ENCODE measurements at regions not wholly inside any gene's neighbourhood (a gene's known extent, or its start where the extent isn't known, plus 50 kb on each side); places are given as distances from the start of the nearest gene placed in this dataset.

GRCh38 chr2:2800001-2800400 lies 468.9 kb upstream of the MYT1L start:
- TF ChIP-seq CTCF (conservative IDR thresholded peaks at IDR 0.05 in 1 of 2, IDR thresholded peaks at IDR 0.05 in 1 of 2; ENCODE audit: low read depth in 1 of 2, low read length in 2 of 2) (no peak), EZH2 (IDR thresholded peaks at IDR 0.05; ENCODE audit: low read length, missing control alignments) (no peak)
- Histone ChIP-seq H3K27ac (ENCODE audit: insufficient read depth, low read length) (no peak overlapping the region), H3K36me3 (ENCODE audit: control insufficient read depth, insufficient read depth, low read length) (no peaks in the 10 kb centered on the region), H4K20me1 (ENCODE audit: control insufficient read depth, extremely low read depth, insufficient read depth, low read length) (no peaks in the 10 kb centered on the region), H3K4me2 (ENCODE audit: extremely low read depth, insufficient read depth, low read length) (no peak overlapping the region), H3K9me3 (ENCODE audit: control insufficient read depth, insufficient read depth, low read depth, low read length) (no peaks in the 10 kb centered on the region), H3K4me1 (ENCODE audit: control insufficient read depth, extremely low read depth, insufficient read depth, low read length) (no peaks in the 10 kb centered on the region), H2AFZ (ENCODE audit: low read length) (no peak overlapping the region), H3K79me2 (ENCODE audit: control insufficient read depth, insufficient read depth, low read length) (no peaks in the 10 kb centered on the region), H3K9ac (ENCODE audit: insufficient read depth, low read length) (no peak overlapping the region), H3K4me3 (replicated peaks in 1 of 4; ENCODE audit: control extremely low read depth in 1 of 4, insufficient read depth in 1 of 4, low read depth in 3 of 4, low read length in 4 of 4) (no peak overlapping the region), H3K27me3 (ENCODE audit: control insufficient read depth, insufficient read depth, low read length) (no peaks in the 10 kb centered on the region)
- no peak for DNase-seq (ENCODE audit: low read depth in 2 of 2)

DNA sequence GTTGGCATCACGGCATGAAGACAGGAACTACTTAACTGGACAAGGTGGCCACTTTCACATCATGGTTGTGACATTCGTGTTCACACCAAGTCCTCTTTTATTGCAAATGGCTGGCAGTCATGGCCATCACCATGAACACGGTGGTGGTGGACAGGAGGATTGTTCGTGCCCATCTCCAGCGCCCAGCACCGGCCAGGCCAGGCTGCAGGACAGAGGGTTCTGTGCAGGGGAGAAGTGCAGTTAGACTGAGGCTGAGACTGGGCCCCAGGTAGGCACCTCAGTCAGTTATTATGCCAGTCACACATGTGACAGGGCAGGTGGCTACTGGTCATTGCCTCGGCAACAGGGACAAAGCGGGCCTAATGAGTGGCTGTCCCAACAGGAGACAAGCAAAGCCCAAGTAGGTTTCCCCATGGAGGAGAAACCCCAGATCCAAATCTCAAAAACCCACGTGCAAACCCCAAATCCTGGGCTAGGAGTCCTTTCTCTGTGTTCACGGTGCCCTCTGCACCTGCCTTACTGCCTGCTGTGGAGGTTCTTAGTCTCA lies 468.1 kb upstream of the MYT1L start:
- no peak overlapping the region for H3K9ac ChIP-seq (ENCODE audit: insufficient read depth, low read length)
- no peaks in the 10 kb centered on the region for H3K36me3 ChIP-seq (ENCODE audit: control insufficient read depth, insufficient read depth, low read length)
- H3K27me3 ChIP-seq (ENCODE audit: control insufficient read depth, insufficient read depth, low read length): no peaks in the 10 kb centered on the region
- H3K4me2 ChIP-seq (ENCODE audit: extremely low read depth, insufficient read depth, low read length): no peak overlapping the region
- H3K9me3 ChIP-seq (ENCODE audit: control insufficient read depth, insufficient read depth, low read depth, low read length): no peaks in the 10 kb centered on the region
- H3K4me3 ChIP-seq (replicated peaks in 1 of 4; ENCODE audit: control extremely low read depth in 1 of 4, insufficient read depth in 1 of 4, low read depth in 3 of 4, low read length in 4 of 4): no peak overlapping the region
- TF ChIP-seq EZH2 (IDR thresholded peaks at IDR 0.05; ENCODE audit: low read length, missing control alignments): no peak
- TF ChIP-seq CTCF (conservative IDR thresholded peaks at IDR 0.05 in 1 of 2, IDR thresholded peaks at IDR 0.05 in 1 of 2; ENCODE audit: low read depth in 1 of 2, low read length in 2 of 2): no peak
- no peaks in the 10 kb centered on the region for H4K20me1 ChIP-seq (ENCODE audit: control insufficient read depth, extremely low read depth, insufficient read depth, low read length)
- no peaks in the 10 kb centered on the region for H3K79me2 ChIP-seq (ENCODE audit: control insufficient read depth, insufficient read depth, low read length)
- H2AFZ ChIP-seq (ENCODE audit: low read length): no peak overlapping the region
- DNase-seq (ENCODE audit: low read depth in 2 of 2): no peak
- no peak overlapping the region for H3K27ac ChIP-seq (ENCODE audit: insufficient read depth, low read length)
- no peaks in the 10 kb centered on the region for H3K4me1 ChIP-seq (ENCODE audit: control insufficient read depth, extremely low read depth, insufficient read depth, low read length)

- H4K20me1 ChIP-seq (ENCODE audit: control insufficient read depth, extremely low read depth, insufficient read depth, low read length): no peaks in the 10 kb centered on the region
- H2AFZ ChIP-seq (ENCODE audit: low read length): no peak overlapping the region
- no peak overlapping the region for H3K9ac ChIP-seq (ENCODE audit: insufficient read depth, low read length)
- no peak for DNase-seq (ENCODE audit: low read depth in 2 of 2)
- no peaks in the 10 kb centered on the region for H3K27me3 ChIP-seq (ENCODE audit: control insufficient read depth, insufficient read depth, low read length)
- no peaks in the 10 kb centered on the region for H3K4me1 ChIP-seq (ENCODE audit: control insufficient read depth, extremely low read depth, insufficient read depth, low read length)
- no peak overlapping the region for H3K4me2 ChIP-seq (ENCODE audit: extremely low read depth, insufficient read depth, low read length)
- no peaks in the 10 kb centered on the region for H3K36me3 ChIP-seq (ENCODE audit: control insufficient read depth, insufficient read depth, low read length)
- H3K79me2 ChIP-seq (ENCODE audit: control insufficient read depth, insufficient read depth, low read length): no peaks in the 10 kb centered on the region
- no peak overlapping the region for H3K27ac ChIP-seq (ENCODE audit: insufficient read depth, low read length)
- no peaks in the 10 kb centered on the region for H3K9me3 ChIP-seq (ENCODE audit: control insufficient read depth, insufficient read depth, low read depth, low read length)
- no peak overlapping the region for H3K4me3 ChIP-seq (replicated peaks in 1 of 4; ENCODE audit: control extremely low read depth in 1 of 4, insufficient read depth in 1 of 4, low read depth in 3 of 4, low read length in 4 of 4)
- TF ChIP-seq EZH2 (IDR thresholded peaks at IDR 0.05; ENCODE audit: low read length, missing control alignments) (no peak), CTCF (conservative IDR thresholded peaks at IDR 0.05 in 1 of 2, IDR thresholded peaks at IDR 0.05 in 1 of 2; ENCODE audit: low read depth in 1 of 2, low read length in 2 of 2) (no peak)
Measured at GRCh38 chr2:2798337-2798736, 467.3 kb upstream of the MYT1L start.

All from fibroblast of lung (primary cell).